ENCODE measurements at regions not wholly inside any gene's neighbourhood (a gene's known extent, or its start where the extent isn't known, plus 50 kb on each side); places are given as distances from the start of the nearest gene placed in this dataset.
"Not testable (repeated sequence)": the region's sequence is repeated elsewhere in the genome, so short reads cannot be mapped to it uniquely, and the experiment has no call there.

DNA sequence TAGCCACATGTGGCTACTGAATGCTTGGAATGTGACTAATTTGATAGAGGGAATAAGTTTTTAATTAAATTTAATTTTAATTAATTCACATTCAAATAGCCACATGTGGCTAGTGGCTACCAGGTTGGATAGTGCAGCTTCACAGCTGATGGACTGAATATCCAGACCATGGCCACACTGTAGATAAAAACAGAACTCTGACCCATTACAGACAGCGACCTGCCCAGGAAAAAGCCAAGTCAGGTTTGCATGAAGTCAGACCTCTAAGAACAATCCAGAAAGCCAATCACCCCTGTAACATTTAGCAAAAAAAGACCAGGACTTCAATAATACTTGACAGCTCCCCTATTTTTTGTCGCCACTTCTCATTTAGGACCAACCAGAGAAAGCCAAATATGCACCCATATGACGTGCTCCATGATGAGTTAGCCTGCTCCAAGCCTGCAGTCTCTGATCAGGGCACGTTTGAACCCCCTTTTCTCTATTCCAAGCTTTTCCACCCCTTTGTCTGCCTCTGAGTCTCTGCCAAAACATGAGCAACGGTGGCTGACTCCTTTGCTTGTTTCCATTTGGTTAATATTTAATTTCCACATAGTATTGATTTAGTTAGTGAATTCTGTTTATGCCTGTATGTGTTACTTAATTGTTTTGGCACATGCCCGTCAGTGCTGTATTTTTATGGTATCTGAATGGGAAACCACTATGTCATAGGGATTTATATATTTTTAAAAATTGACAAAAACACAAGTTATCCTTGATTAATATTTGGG lies 636.3 kb downstream of the UTRN start:
- no peak overlapping the region for H3K4me3 ChIP-seq (ENCODE audit: low read depth, low read length)
- TF ChIP-seq, protein P1, sequence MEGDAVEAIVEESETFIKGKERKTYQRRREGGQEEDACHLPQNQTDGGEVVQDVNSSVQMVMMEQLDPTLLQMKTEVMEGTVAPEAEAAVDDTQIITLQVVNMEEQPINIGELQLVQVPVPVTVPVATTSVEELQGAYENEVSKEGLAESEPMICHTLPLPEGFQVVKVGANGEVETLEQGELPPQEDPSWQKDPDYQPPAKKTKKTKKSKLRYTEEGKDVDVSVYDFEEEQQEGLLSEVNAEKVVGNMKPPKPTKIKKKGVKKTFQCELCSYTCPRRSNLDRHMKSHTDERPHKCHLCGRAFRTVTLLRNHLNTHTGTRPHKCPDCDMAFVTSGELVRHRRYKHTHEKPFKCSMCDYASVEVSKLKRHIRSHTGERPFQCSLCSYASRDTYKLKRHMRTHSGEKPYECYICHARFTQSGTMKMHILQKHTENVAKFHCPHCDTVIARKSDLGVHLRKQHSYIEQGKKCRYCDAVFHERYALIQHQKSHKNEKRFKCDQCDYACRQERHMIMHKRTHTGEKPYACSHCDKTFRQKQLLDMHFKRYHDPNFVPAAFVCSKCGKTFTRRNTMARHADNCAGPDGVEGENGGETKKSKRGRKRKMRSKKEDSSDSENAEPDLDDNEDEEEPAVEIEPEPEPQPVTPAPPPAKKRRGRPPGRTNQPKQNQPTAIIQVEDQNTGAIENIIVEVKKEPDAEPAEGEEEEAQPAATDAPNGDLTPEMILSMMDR (IDR thresholded peaks at IDR 0.05; ENCODE audit: borderline replicate concordance, insufficient read depth, low read depth, low read length) = no peak

DNA sequence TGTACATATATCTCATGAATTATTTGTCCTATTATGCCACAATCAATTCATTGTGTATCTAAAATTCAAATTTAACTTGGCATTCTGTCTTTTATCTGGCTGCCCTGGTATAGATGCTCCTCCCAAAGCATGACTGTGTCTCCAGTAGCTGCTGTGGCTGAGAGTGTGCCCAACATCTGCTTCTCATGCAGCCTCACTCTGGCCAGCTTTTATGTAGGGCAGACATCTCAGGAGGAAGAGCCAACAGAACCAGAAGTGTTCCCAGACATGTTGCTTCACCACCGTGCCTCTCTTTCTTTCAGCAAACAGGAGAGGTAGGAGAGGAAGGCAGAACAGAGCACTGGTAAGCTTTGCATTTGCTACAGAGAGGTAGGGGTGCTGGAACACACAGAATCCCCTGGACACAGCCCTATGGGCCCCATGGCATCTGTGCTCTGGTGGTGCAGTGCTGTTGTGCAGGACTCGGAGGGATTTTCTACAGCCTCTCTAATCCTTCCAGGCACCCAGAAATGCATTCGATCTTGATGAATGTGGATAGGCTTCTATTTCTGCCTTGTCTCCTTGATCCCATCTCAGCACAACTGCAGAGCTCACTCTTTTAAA lies 637.1 kb downstream of the UTRN start:
- TF ChIP-seq, protein P1 (IDR thresholded peaks at IDR 0.05; ENCODE audit: borderline replicate concordance, insufficient read depth, low read depth, low read length) = no peak
- H3K4me3 ChIP-seq (ENCODE audit: low read depth, low read length) = no peak overlapping the region

DNA sequence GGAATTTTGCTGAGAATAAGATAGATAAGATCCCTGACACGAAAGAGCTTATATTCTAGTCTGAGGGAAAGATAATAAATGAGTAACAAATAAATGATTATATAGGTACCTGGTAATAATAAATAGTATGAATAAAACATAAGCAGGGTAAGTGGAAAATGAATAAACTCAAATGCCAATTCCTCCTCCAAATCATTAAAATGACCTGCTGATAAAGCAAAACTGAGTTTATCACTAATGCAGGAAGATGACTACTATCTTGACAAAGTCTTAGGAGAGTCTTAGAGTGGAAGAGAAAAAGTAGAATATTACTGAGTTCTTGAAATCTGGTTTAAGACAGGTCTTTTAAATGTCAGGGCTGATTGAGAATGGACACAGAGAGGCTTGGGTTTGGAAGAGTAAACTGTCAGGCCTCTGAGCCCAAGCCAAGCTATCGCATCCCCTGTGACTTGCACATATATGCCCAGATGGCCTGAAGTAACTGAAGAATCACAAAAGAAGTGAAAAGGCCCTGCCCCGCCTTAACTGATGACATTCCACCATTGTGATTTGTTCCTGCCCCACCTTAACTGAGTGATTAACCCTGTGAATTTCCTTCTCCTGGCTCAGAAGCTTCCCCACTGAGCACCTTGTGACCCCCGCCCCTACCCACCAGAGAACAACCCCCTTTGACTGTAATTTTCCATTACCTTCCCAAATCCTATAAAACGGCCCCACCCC lies 637.8 kb downstream of the UTRN start:
- not testable (repeated sequence) for H3K4me3 ChIP-seq (ENCODE audit: low read depth, low read length)

DNA sequence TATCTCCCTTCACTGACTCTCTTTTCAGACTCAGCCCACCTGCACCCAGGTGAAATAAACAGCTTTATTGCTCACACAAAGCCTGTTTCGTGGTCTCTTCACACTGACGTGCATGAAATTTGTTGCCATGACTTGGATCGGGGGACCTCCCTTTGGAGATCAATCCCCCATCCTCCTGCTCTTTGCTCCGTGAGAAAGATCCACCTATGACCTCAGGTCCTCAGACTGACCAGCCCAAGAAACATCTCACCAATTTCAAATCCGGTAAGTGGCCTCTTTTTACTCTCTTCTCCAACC lies 638.3 kb downstream of the UTRN start:
- not testable (repeated sequence) for H3K4me3 ChIP-seq (ENCODE audit: low read depth, low read length)

DNA sequence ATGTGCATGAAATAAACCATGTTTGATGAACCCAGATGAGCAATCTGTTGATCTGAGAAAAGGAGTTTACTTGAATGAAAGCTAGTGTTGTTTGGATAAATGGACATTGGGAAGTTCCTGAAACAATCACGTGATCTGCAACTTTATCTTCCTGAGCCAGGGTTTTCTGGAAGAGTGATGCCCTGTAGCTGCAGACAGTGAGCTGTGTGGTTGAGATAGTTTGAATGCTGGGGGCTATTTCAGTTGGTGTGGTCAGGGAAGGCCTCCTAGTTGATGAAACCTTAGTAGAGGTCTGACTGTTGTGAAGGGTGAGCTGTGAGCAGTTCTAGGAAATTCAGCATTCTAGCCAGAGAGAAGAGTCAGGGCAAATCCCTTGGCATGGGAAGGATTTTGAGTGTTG lies 643.7 kb downstream of the UTRN start:
- H3K4me3 ChIP-seq (ENCODE audit: low read depth, low read length) = no peak overlapping the region
- TF ChIP-seq, protein P1 (IDR thresholded peaks at IDR 0.05; ENCODE audit: borderline replicate concordance, insufficient read depth, low read depth, low read length) = no peak

DNA sequence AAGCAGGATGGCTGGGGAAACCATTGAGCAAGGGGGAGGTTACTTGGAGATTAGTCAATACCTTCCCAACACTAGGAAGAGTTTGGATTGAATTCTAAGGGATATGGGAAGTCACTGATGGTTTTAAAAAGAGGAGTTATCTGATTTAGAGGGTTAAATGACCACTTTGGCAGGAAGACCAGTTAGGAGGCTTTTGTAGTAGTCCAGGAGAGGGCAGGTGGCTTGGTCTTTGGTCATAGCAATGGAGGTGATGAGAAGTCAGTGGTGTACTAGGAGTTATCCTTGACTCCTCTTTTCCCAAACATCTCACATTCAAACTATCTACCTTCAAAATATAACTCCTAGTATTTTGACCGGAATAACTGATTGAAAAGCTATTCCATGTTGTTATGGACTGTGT lies 644.1 kb downstream of the UTRN start:
- H3K4me3 ChIP-seq (ENCODE audit: low read depth, low read length) = no peak overlapping the region
- TF ChIP-seq, protein P1 (IDR thresholded peaks at IDR 0.05; ENCODE audit: borderline replicate concordance, insufficient read depth, low read depth, low read length) = no peak

DNA sequence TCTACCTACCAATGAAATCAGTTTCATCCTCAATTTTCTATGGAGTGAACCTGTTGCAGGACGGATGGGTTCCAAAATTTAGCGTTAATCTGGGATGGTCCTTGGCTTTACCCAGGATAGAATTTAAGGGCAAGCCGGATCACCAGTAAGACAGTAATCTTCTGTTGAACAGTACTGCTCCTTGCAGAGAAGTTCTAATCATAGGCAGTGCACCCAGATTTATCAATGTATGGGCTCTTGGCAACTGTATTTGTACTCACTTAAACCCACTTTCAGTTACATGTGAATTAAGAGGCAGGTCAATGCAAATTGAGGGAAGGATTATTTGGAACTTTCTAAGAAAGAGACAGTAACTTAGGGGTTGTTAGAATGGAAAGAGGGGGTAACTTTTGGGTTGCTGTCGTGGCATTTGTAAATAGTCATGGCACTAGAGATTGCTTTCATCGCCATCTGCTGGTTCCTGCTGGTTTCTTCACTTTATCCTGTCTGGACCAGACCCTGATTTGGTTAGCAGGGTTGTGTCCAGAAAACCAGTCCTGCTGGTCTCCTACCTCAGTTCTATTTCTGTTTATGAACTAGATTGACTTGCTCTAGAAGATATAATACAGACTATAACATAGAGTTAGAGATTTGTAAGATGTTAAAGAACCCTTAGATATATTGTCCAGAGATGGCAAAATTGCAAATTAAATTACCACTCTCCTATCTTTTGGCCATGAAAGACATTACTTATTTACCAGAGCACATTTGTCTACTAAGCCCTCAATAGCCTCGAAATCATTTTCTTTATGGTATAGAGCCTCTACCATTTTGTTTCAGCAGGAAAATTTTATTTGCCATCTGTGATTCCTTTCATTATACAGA lies 646.3 kb downstream of the UTRN start:
- no peak overlapping the region for H3K4me3 ChIP-seq (ENCODE audit: low read depth, low read length)
- TF ChIP-seq, protein P1 (IDR thresholded peaks at IDR 0.05; ENCODE audit: borderline replicate concordance, insufficient read depth, low read depth, low read length) = peak; percentile 58
